ENCODE measurements at regions not wholly inside any gene's neighbourhood (a gene's known extent, or its start where the extent isn't known, plus 50 kb on each side); places are given as distances from the start of the nearest gene placed in this dataset.

DNA sequence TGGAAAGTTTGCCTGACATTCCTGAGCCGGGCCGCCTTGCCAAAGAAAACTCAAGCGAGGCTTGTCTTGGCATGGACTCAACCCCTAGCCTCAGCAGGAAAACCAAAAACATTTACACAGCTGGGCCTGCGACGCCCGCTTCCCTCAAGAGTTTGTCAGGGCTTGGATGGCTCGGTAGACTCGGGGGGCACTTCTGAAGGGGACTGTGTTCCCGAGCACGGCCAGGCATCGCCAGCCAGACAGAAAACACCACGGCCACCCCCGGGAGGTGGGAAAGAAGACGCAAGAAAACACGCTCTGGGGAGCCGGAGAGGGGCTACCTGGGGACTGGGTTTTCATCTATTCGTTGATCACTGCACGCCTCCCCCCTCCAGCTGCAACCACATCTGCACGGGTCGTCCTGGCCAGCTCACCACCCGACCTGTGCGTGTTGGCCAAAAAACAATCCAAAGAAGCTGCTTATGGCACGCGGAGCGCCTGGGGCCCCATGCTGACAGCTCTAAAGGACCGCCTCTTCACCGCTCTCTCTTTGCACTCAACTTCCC, 380.7 kb downstream of the MN1 start:
- no peak for DNase-seq (ENCODE audit: low read depth)

DNA sequence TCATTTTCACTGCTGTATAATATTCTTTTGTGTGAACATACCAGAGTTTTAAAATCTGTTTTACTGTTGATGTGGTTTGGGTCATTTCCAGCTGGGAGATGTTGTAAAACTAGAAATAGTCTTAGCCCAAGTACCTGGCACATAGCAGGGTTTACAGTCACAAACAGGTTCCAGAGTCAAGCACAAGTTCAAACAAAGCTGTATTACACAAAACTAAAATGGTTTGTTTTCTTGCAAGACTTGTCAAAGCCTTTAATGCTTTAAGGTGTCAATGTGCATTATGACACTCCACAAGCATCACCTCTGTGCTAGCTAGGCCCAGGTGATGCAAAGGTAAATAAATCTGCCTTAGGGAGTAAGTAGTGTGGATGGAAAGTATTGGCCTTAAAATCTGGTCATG, 379.1 kb downstream of the MN1 start:
- DNase-seq (ENCODE audit: low read depth): no peak

DNA sequence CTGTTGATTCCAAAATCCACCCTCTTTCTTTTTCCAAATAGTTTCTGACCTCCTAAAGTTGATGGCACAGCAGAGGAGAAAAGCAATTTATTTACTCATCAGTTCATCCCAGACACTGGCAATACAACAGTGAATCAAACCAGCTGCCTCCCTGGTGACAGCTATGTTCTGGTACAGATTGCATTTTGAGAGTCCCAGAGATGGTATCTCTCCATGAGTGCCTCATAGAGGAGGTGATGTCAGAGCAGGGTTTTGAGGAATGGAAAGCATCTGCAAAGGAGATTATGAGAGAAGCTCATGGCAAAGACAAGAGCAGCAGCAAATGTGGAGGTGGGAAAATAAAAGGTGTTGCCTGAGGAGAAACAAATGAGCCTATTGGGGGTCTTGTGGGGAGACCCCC, 377.2 kb downstream of the MN1 start:
- no peak for DNase-seq (ENCODE audit: low read depth)

DNA sequence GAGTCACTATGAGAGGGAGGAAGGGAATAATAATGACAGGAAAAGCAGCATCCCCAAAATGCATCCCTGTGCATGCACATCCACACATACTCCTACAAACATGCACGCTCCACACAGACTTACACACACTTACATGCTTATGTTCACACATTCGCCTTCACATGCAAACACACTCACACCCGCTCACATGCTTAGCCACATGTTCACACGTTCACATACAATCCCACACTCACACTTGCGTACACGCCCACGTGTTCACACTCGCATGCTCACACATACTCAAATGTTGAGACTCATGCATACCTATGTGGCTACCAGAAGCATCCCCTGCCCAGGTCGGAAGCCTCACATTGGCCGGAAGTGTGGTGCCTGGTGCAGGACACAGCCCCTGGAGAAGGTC, 372.1 kb downstream of the MN1 start:
- DNase-seq (ENCODE audit: low read depth): no peak

DNA sequence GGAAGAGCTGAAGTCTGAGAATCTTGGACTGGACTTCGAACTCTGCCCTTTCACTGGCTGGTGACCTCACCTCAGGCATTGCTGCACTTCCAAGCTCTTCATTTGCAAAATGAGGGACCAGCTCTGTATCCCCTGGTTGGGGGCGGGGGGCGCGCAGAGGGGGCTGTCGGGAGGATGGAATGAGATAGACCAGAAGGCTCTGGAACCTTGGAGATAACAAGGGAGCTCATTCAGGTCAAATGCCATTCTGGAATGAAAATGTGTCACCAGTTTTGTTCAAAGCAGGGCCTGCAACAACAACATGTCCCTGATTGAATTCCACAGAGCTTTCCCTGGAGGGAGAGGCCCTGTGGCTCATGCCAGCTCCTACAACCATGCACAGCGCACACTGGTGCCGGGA, 370.5 kb downstream of the MN1 start:
- no peak for DNase-seq (ENCODE audit: low read depth)

DNA sequence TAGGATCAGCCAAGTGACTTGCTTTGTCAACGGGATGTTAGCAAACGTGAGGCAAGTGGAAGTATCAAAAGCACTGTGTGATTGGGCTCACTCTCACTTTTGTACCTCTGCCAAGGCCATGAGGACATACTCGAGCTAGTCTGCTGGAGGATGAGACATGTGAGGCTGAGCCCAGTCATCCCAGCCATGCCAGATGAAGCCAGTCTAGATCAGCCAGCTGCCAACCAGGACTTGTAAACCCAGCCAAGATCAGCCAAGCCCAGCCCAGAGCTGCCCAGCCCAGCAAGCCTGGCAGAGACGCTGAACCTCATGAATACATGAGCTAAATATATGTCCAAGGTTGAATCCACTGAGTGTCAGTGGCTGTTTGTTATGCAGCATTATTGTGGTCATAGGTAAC, 369.7 kb downstream of the MN1 start:
- no peak for DNase-seq (ENCODE audit: low read depth)

DNA sequence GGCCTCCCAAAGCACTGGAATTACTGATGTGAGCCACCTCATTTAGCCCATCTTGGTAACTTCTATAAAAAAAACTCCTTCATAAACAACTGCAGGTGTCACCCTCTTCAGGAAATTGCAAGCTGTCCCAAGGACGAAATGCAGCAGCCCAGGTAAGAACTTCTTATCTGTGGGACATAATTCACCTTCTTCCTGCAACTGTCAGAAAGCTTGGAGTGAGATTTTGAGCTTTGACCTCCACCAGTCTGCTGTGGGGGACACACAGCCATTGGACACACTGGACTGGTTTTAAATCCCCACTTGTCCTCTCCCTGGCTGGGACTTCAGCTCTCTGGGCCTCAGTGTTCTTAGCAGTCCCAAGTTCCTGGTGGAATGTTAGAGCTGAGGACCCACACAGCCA, 368.5 kb downstream of the MN1 start:
- no peak for DNase-seq (ENCODE audit: low read depth)

DNA sequence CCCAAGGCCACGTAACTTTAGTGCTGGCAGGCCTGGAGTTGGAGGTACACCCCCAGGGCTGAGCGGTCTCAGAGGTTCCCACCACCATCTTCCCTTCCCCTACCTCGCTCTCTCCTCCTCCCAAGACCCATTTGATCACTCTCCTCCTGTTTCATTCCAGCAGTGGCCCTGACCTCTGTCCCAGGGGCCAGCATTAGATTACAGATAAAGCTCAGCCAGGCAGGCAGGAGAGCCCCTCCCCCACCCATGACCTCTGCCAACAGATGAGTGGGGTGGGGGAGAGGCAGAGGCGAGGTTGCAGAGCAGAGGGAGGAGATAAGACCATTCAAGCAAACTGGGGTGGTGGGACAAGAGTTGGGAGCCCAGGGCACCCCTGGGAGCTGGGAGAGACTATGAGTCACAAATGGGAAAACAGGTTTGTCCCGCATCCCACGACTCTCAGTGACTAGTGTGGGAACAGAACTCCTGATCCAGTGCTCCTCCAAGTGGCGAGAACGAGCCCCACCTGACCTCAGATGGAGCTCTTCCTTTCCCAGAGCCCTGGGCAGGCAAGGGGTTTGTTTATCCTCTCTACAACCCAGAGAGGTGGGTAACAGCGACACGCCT, 367.9 kb downstream of the MN1 start:
- no peak for DNase-seq (ENCODE audit: low read depth)

DNA sequence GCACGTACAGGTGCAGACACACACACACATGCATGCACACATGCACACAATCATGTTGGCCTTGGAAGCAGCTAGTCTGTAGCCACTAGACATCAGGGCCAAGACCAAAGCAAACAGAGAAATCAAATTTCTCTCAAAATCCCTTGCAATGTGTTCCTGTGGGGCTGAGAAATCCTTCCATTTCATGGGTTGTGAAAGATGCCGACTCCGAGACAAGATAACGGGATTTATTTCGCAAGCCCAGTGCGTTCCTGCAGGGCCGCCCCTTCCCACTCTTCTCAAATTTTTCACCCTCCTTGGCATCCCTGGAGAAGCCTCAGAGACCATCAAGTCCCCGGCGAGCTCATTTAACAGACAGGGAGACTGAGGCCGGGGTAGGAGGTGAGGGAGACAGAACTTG, 366.7 kb downstream of the MN1 start:
- no peak for DNase-seq (ENCODE audit: low read depth)

DNA sequence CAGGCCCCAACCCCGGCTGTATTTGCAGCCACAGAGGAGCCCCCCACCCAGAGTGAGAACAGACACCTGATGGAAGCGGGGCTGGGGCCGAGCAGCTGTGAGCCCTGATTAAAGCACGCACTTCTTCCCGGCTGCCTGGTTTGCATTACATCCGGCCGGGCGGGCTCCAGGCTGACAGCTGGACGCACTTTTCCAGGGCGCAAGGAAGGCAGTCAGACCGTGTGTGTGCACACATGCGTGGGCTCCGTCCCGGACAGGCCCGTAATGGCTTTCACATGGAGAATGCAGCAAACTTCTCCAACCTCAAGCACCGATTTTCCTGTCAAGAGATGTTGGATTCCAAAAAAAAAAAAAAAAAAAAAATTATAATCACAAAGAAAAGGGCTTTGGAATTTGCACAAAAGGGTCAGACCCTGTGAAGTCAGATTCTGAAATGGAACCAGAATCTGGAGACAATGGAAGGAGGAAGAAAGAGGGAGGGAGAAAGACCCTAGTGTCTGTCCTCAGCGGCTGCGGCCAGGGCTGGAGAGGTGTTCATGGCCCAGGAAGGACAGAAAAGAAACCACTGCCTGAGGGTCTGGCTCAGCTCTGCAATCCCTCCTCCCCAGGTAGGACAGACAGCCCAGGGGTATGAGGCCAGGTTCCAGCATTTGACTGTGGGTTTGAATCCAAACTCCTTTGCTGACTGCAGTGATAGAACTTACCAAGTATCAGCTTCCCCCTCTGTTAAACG, 365.5 kb downstream of the MN1 start:
- DNase-seq (ENCODE audit: low read depth): no peak

DNA sequence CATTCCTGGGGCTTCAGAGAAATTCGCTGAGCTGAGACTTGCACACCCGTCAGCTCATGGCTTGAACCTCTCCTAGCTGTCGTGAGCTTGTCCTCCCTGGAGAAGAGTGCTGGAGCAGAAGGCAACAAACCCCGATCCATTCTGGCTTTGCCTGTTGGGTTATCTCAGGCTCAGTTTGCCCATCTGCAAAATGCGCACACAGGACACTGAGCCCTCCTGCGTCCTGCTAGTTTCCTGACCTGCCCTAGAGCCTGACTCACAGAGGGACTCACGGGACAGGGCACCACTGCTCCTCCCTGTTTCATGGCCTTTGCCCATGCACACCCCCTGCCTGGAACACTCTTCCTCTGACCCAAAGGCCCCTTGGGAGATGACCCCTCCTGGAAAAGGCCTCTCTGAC, 365.0 kb downstream of the MN1 start:
- DNase-seq (ENCODE audit: low read depth): no peak

DNA sequence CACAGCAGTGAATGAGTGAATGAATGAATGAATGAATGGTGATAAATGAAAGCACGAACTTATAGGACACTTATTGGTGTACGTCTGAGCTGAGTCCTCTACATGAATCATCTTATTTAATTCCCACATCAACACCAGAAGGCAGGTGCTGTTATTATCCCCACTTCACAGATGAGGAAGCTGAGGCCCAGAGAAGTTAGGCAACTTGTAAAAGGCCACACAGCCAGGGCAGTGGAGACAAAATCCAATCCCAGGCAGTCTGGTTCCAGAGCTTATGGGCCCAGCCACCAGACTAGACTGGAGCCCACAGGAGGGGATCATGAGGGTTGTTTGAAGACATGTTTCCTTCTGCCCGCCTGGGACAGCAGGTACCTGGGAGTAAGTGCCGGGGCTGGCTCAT, 364.0 kb downstream of the MN1 start:
- no peak for DNase-seq (ENCODE audit: low read depth)

DNA sequence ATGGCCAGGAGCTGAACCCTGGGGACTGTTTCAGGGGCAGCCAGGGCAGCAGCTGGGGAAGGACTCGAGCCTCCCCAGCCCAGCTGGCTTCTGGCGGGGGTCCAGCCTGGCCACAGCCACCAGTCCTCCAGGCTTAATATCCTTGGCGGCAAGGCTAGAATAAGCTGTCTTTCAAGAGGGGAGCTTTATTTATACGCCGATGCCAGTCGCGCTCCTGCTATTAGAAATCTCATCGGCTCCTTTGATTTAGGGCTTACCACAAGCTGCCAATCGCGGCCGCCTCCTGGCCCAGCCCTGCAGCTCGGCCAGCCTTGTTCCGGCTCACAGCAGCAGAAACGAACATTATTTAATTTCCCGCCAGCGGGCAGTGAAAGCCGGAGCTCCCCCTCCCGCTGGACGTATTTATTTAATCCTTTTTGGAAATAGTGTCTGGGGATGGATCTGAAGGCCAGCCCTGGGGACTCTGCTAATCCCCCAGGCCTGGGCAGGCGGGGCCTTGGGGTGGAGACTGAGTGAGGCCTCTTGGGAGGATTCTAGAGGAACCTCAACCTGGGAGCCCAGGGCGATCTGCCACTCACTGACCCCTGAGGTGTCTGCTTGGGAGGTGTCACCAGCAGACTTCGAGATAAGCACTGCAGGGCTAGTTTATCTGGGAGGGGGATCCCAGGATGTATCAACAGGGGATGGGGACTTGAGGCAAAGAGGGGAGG, 363.1 kb downstream of the MN1 start:
- no peak for DNase-seq (ENCODE audit: low read depth)

DNA sequence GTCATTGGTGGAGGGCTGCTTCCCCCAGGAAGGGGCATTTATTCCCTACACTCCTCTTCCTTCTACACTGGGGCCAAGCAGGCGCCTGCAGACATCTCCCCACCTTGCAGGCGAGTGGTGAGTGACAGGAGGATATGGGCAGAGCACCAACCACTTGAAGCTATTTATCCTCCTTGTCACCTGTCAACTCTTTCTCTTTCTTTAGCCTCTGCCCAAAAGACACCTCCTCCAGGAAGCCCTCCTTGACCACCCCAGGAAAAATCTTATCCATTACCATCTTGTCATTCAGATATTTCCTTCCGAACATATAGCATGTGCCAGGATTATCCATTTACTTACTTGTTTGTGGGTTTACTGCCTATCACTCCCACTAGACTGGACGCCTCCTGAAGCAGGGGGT, 362.4 kb downstream of the MN1 start:
- DNase-seq (ENCODE audit: low read depth): no peak

DNA sequence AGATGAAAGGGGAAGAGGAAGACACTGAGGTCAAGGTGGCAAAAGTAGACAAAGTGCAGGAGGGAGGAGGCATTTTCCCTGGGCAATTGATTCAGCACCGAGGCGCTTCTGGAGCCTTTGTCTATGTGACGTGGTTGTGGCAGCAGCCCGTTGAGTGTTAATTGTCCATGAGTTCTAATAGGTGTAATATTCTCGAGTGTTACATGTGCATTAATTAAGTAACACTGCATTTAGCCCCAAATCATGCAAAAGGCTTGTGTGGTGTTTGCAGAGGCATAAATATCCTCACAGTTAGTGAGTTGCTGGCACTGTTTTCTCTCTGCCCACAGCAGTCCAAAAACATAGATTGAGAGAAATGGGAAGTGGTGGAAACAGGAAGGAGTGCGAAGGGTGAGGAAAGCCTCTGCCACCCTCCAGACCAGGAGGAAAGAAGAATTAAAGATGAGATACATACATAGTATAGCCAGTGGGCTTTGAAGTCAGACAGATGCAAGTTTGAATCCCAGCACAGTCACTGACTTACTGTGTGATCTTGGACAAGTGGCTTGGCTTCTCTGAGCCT, 361.2 kb downstream of the MN1 start:
- DNase-seq (ENCODE audit: low read depth): no peak

DNA sequence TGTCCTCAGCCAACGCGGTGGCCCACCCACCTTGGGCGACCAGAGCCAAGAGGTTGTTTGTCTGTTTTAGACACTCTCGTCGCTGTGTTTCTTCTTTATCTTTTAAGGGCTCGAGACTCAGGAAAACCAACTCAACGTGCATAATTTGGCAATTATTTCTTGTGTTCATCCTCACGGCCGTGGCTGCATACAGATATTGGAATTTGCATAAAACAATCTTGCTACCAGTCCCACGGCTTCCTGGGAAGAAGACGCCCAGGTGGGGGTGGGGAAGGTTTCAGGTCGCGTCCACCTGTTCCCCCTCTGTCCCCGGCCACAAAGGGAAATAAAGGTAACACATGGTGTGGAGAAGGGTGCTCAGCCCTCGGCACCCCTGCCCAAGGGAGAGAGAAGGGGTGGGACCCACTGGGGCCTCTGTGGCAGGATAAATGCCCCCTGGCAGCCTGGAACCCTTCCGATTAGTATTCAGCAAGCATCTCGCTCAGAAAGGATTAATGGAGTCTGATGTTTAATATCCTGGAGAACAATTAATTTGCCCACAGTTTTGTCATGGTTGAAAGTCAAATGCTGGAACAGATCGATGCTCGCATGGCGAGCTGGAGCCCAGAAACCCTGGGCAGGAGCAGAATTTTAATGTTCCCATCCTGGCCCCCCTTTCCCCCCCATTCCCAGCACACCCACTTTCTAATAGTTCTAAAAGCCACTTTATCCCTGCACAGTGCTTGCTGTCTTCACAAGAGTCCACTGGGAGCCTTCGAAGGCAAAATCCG, 359.7 kb downstream of the MN1 start:
- no peak for DNase-seq (ENCODE audit: low read depth)

DNA sequence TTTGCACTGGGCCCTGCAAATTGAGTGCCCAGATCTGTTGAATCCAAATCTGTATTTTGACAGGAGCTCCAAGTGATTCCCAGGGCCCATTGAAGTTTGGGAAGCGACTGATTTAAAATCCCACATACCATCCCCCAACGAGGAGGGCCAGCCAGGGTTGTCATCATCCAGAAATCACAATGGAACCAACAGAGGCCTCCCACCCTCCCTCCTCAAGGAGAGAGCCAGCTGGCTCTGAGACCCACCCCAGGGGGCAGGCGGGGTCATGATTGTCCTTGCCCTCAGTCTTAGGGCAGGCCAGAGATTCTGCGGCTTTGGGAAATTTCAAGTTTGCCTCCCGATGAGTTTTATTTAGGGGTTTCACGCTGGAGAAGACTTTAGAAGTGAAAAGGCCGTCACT, 358.2 kb downstream of the MN1 start:
- no peak for DNase-seq (ENCODE audit: low read depth)

DNA sequence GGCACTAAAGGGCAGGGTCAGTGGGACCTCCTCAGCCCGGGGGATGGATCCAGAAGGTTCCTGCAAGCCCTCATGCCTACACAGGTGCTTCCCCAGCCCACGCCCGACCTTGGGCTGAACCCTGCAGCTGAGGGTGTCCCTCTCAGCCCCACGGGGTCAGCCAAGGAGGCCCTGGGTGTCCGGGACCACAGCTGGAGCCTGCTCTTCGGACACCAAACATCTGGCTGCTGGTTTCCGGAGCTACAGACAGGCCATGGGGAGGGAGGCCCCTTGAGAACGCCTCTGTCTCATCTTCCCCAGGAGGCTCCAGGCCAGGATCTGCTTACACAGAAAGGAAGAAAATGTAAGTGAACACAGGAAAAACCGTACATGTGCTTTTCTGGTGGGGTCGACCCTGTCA, 355.7 kb downstream of the MN1 start:
- no peak for DNase-seq (ENCODE audit: low read depth)

DNA sequence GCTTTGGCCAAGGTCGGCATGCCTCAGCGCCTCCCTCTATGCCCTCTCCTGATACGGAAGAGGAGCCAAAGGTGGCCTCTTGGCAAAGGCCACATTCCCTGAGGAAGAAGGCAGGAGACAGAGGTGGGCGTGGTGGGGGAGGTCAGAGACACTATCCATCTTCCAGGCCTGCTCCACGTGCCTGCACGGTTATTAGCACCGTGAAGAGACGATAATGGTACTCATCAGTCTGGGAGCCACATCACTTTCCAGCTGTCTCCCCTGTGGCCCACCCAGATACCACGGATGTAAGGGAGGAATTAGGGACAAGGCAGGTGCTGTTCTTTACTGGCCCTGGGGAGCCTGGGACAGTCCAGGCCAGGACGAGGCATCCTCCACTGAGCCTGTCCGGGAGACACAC, 354.3 kb downstream of the MN1 start:
- no peak for DNase-seq (ENCODE audit: low read depth)

DNA sequence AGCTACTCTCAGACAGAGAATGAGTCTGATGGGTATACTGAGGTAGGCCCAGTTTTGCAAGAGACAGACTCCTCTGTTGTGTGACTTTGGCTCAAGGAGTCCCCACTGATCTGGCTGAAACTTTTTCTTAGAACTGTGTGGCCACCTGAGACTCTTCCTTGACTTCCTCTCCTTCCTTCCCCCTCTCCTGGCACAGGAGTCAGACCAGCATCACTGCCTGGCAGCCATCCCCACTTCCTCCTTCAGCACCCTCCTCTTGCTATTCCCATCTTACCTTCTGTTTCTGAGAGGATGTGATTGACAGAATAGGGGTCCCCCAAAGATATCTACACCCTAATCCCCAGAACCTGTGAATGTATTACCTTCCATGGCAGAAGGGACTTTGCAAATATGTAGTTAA, 351.1 kb downstream of the MN1 start:
- DNase-seq (ENCODE audit: low read depth): no peak

DNA sequence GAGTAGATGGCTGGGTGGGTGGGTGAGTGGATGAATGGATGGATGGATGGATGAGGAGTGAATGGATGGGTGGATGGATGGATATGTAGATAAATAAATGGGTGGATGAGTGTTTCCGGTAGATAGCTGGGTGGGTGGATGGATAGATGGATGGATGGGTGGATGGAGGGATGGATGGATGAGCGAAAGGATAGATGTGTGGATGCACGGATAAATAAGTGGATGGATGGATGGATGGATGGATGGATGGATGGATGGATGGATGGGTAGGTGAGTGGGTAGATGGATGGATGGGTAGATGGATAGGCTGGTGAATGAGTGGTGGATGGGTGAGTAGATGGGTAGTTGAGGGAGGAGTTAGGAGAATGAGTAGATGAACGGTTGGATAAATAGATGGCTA, 349.3 kb downstream of the MN1 start:
- DNase-seq (ENCODE audit: low read depth): no peak

DNA sequence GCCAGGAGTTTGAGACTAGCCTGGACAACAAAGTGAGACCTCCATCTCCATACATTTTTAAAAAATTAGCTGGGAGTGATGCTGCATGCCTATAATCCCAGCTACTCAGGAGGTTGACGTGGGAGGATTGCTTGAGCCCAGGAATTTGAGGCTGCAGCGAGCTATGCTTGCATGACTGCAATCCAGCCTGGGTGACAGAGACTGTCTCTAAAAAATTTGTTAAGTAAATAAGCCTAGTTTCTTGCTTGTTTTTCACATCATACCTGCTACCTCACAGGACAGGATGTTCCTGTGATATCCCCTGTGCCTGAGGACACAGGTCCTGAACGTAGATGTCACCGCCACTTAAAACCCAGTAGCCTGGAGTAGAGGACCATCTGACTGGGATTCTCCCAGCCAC, 348.6 kb downstream of the MN1 start:
- DNase-seq (ENCODE audit: low read depth): no peak

Measured in stimulated activated CD8-positive, alpha-beta memory T cell treated with anti-CD3 and anti-CD28 coated beads, Interleukin-7, amount 100 ng/mL, for 24 hours (primary cell).